GM23248 (cell line): ENCODE measurements at regions not wholly inside any gene's neighbourhood (a gene's known extent, or its start where the extent isn't known, plus 50 kb on each side); places are given as distances from the start of the nearest gene placed in this dataset.

Experiments used
- DNase-seq: peaks from one replicate; pipeline ENCODE4 v3.0.0-alpha.2; 2015
- H2AFZ ChIP-seq: fragments of 200-600 bp; sonication (generic); 2 replicates; pipeline ENCODE4 v1.6.1; 2016; ENCODE audit warnings: antibody characterized with exemption
- H3F3A ChIP-seq: fragments of 200-600 bp; sonication (generic); 2 replicates; pipeline ENCODE4 v1.6.1; 2016; ENCODE audit warnings: mild to moderate bottlenecking, antibody characterized with exemption, mixed run types; ENCODE audit not compliant: insufficient read depth
- H3K27ac ChIP-seq: fragments of 200-600 bp; sonication (generic); 2 replicates; pipeline ENCODE4 v1.5.1; 2016; ENCODE audit warnings: mild to moderate bottlenecking
- H3K27me3 ChIP-seq: fragments of 200-600 bp; sonication (generic); replicated peaks from 2 replicates; pipeline ENCODE4 v1.6.1; 2016; ENCODE audit warnings: mild to moderate bottlenecking; ENCODE audit not compliant: insufficient read depth
- H3K36me3 ChIP-seq: fragments of 200-600 bp; sonication (generic); 2 replicates; pipeline ENCODE4 v1.6.1; 2016; ENCODE audit warnings: low read depth, mild to moderate bottlenecking
- H3K4me1 ChIP-seq: fragments of 200-600 bp; sonication (generic); 2 replicates; pipeline ENCODE4 v1.6.1; 2016; ENCODE audit warnings: mild to moderate bottlenecking; ENCODE audit not compliant: insufficient read depth
- H3K4me2 ChIP-seq: fragments of 200-600 bp; sonication (generic); one replicate; pipeline ENCODE4 v1.6.1; 2016; ENCODE audit warnings: mild to moderate bottlenecking; ENCODE audit not compliant: unreplicated experiment
- H3K4me3 ChIP-seq: fragments of 200-600 bp; sonication (generic); 2 replicates; pipeline ENCODE4 v1.5.1; 2016; ENCODE audit warnings: mild to moderate bottlenecking
- H3K79me2 ChIP-seq: fragments of 200-600 bp; sonication (generic); 2 replicates; pipeline ENCODE4 v1.6.1; 2016; ENCODE audit warnings: mild to moderate bottlenecking; ENCODE audit not compliant: insufficient read depth
- H3K9ac ChIP-seq: fragments of 200-600 bp; sonication (generic); 2 replicates; pipeline ENCODE4 v1.6.1; 2016; ENCODE audit warnings: mild to moderate bottlenecking
- H3K9me2 ChIP-seq: fragments of 200-600 bp; sonication (generic); 2 replicates; pipeline ENCODE4 v1.6.1; 2016; ENCODE audit warnings: mixed run types, mild to moderate bottlenecking, moderate library complexity; ENCODE audit not compliant: insufficient read depth
- H3K9me3 ChIP-seq: fragments of 200-600 bp; sonication (generic); one replicate; pipeline ENCODE4 v1.6.1; 2017; ENCODE audit warnings: low read depth
- H4K20me1 ChIP-seq: fragments of 200-600 bp; sonication (generic); 2 replicates; pipeline ENCODE4 v1.6.0; 2016; ENCODE audit not compliant: insufficient read depth
- EZH2 ChIP-seq: fragments of 200-600 bp; sonication (generic); IDR thresholded peaks from 2 replicates; pipeline ENCODE4 v1.6.1; 2018; ENCODE audit warnings: antibody characterized with exemption, mild to moderate bottlenecking; ENCODE audit not compliant: insufficient read depth, poor library complexity, severe bottlenecking
- EZH2phosphoT487 ChIP-seq: fragments of 200-600 bp; sonication (generic); IDR thresholded peaks from 2 replicates; pipeline ENCODE4 v1.6.1; 2018; ENCODE audit warnings: antibody characterized with exemption, moderate library complexity, mild to moderate bottlenecking, low read depth; ENCODE audit not compliant: insufficient read depth
- WGBS, 2 experiments: methylation state at CpG; one replicate each; pipeline ENCODE4 v1.1.6; 2015 to 2017; ENCODE audit warnings: low lambda C conversion rate in 2 of 2, low coverage in 1 of 2; ENCODE audit errors: missing lambda C conversion rate in 2 of 2; 5-methylcytosine and 5-hydroxymethylcytosine counted together
- in situ Hi-C: fragments of 300-500 bp; cut with MboI; formaldehyde crosslinking; loops from 2 replicates; pipeline ENCODE4 v1.15.0; 2020

GRCh38 chr5:106154280-106154716 lies 1516.4 kb downstream of the EFNA5 start:
- no peaks in the 10 kb centered on the region for H3K36me3 ChIP-seq
- TF ChIP-seq EZH2 = no peak
- no peak for TF ChIP-seq EZH2phosphoT487
- no peaks in the 10 kb centered on the region for H4K20me1 ChIP-seq
- in situ Hi-C loops = no loop called here
- no peaks in the 10 kb centered on the region for H3K9me2 ChIP-seq
- no peaks in the 10 kb centered on the region for H3K79me2 ChIP-seq
- WGBS, 2 experiments = 85 to 86% methylated on average over 30 to 35 of the region's 35 CpGs
- H3K4me2 ChIP-seq = no peak overlapping the region
- H3K27ac ChIP-seq = no peak overlapping the region
- no peaks in the 10 kb centered on the region for H3K9me3 ChIP-seq
- no peak overlapping the region for H2AFZ ChIP-seq
- no peaks in the 10 kb centered on the region for H3K27me3 ChIP-seq
- H3F3A ChIP-seq = no peaks in the 10 kb centered on the region
- DNase-seq = no peak
- H3K4me1 ChIP-seq = no peaks in the 10 kb centered on the region
- H3K4me3 ChIP-seq = no peak overlapping the region
- H3K9ac ChIP-seq = no peak overlapping the region

- Histone ChIP-seq H3F3A (no peaks in the 10 kb centered on the region), H3K9me2 (no peaks in the 10 kb centered on the region), H3K36me3 (no peaks in the 10 kb centered on the region), H3K4me2 (no peak overlapping the region), H3K27me3 (no peaks in the 10 kb centered on the region), H3K9ac (no peak overlapping the region), H3K4me3 (no peak overlapping the region), H2AFZ (no peak overlapping the region), H4K20me1 (no peaks in the 10 kb centered on the region), H3K4me1 (no peaks in the 10 kb centered on the region), H3K9me3 (no peaks in the 10 kb centered on the region), H3K79me2 (no peaks in the 10 kb centered on the region), H3K27ac (no peak overlapping the region)
- no peak for DNase-seq
- TF ChIP-seq EZH2 = no peak
- TF ChIP-seq EZH2phosphoT487 = no peak
- WGBS, 2 experiments = 8 to 15% methylated on average over 1 of the region's 1 CpG
- in situ Hi-C loops = no loop called here
Observed at GRCh38 chr5:106152569-106152968, 1518.2 kb downstream of the EFNA5 start.

GRCh38 chr5:106142116-106142515 lies 1528.6 kb downstream of the EFNA5 start:
- Histone ChIP-seq H3K4me2 (no peak overlapping the region), H2AFZ (no peak overlapping the region), H4K20me1 (no peaks in the 10 kb centered on the region), H3K27me3 (no peaks in the 10 kb centered on the region), H3K4me1 (no peaks in the 10 kb centered on the region), H3F3A (no peaks in the 10 kb centered on the region), H3K4me3 (no peak overlapping the region), H3K9me3 (no peaks in the 10 kb centered on the region), H3K27ac (no peak overlapping the region), H3K9ac (no peak overlapping the region), H3K79me2 (no peaks in the 10 kb centered on the region), H3K9me2 (no peaks in the 10 kb centered on the region), H3K36me3 (no peaks in the 10 kb centered on the region)
- DNase-seq = no peak
- TF ChIP-seq EZH2phosphoT487 (no peak), EZH2 (no peak)
- in situ Hi-C loops = no loop called here

GRCh38 chr5:106140101-106140500 lies 1530.6 kb downstream of the EFNA5 start:
- Histone ChIP-seq H3K79me2 (no peaks in the 10 kb centered on the region), H3K4me1 (no peaks in the 10 kb centered on the region), H3K27me3 (no peaks in the 10 kb centered on the region), H2AFZ (no peak overlapping the region), H3K4me2 (no peak overlapping the region), H3K27ac (no peak overlapping the region), H3F3A (no peaks in the 10 kb centered on the region), H4K20me1 (no peaks in the 10 kb centered on the region), H3K9me2 (no peaks in the 10 kb centered on the region), H3K9me3 (no peaks in the 10 kb centered on the region), H3K9ac (no peak overlapping the region), H3K4me3 (no peak overlapping the region), H3K36me3 (no peaks in the 10 kb centered on the region)
- 36 to 49% methylated on average over 2 of the region's 2 CpGs for WGBS, 2 experiments
- in situ Hi-C loops = no loop called here
- no peak for TF ChIP-seq EZH2phosphoT487
- no peak for TF ChIP-seq EZH2
- DNase-seq = no peak

GRCh38 chr5:106136061-106136460 lies 1534.7 kb downstream of the EFNA5 start:
- in situ Hi-C loops = no loop called here
- no peaks in the 10 kb centered on the region for H3K79me2 ChIP-seq
- no peaks in the 10 kb centered on the region for H3K36me3 ChIP-seq
- no peaks in the 10 kb centered on the region for H3K4me1 ChIP-seq
- H3K4me3 ChIP-seq = no peak overlapping the region
- no peak overlapping the region for H3K4me2 ChIP-seq
- no peak overlapping the region for H3K9ac ChIP-seq
- no peak overlapping the region for H3K27ac ChIP-seq
- H3K9me3 ChIP-seq = no peaks in the 10 kb centered on the region
- no peaks in the 10 kb centered on the region for H3K27me3 ChIP-seq
- H3F3A ChIP-seq = no peaks in the 10 kb centered on the region
- no peak overlapping the region for H2AFZ ChIP-seq
- H4K20me1 ChIP-seq = no peaks in the 10 kb centered on the region
- WGBS, 2 experiments = 37 to 40% methylated on average over 2 of the region's 2 CpGs
- TF ChIP-seq EZH2 = no peak
- DNase-seq = no peak
- H3K9me2 ChIP-seq = no peaks in the 10 kb centered on the region
